IMR-90 (cell line): ENCODE measurements at regions not wholly inside any gene's neighbourhood (a gene's known extent, or its start where the extent isn't known, plus 50 kb on each side); places are given as distances from the start of the nearest gene placed in this dataset.

Experiments used
- ATAC-seq: fragments of 200-7000 bp; cut with Tn5 transposase; 2 replicates; pipeline ENCODE4 v1.9.1; 2020; ENCODE audit warnings: low read depth, mild to moderate bottlenecking, moderate library complexity
- BruUV-seq: library from RNA; stranded (reverse); fragments of 400-500 nt; replicated peaks from 2 replicates; lab custom pipeline; 2021; lab: Mats Ljungman, UMichigan
- CTCF ChIA-PET: fragments of 300-600 bp; formaldehyde crosslinking; extraction: SDS; loops from one replicate; lab custom pipeline; 2021; ENCODE audit warnings: antibody characterized with exemption; lab: Yijun Ruan, JAX
- POLR2A ChIA-PET: fragments of 300-600 bp; sonication (Branson Sonifier 250); formaldehyde crosslinking; loops from one replicate; lab custom pipeline; 2022; ENCODE audit warnings: antibody characterized with exemption; ENCODE audit not compliant: unreplicated experiment; lab: Charles Lee
- DNase-seq: peaks from one replicate; pipeline ENCODE4 v3.0.0; 2013
- H2AFZ ChIP-seq: replicated peaks from 2 replicates; pipeline ENCODE3; 2013; ENCODE audit warnings: low read length, mild to moderate bottlenecking; ENCODE audit not compliant: poor library complexity
- H2AK5ac ChIP-seq: 2 replicates; pipeline ENCODE4 v1.6.1; 2013; ENCODE audit warnings: low read depth, low read length, inconsistent platforms
- H2AK9ac ChIP-seq: replicated peaks from 2 replicates; pipeline ENCODE3; 2013; ENCODE audit warnings: mild to moderate bottlenecking, low read depth, low read length, moderate library complexity; ENCODE audit not compliant: poor library complexity
- H2BK120ac ChIP-seq: 2 replicates; pipeline ENCODE4 v1.6.1; 2013; ENCODE audit warnings: low read depth, low read length, inconsistent platforms
- H2BK15ac ChIP-seq: 3 replicates; pipeline ENCODE4 v1.6.1; 2013; ENCODE audit warnings: low read depth, low read length, inconsistent platforms
- H2BK20ac ChIP-seq: 2 replicates; pipeline ENCODE4 v1.6.1; 2013; ENCODE audit warnings: low read depth, mild to moderate bottlenecking, inconsistent platforms, low read length, moderate library complexity
- H2BK5ac ChIP-seq: 2 replicates; pipeline ENCODE4 v1.6.1; 2013; ENCODE audit warnings: mild to moderate bottlenecking, low read depth, low read length, inconsistent platforms; ENCODE audit not compliant: poor library complexity, severe bottlenecking
- H3K14ac ChIP-seq: replicated peaks from 2 replicates; pipeline ENCODE4 v1.6.1; 2013; ENCODE audit warnings: low read depth, low read length, inconsistent platforms
- H3K18ac ChIP-seq: 2 replicates; pipeline ENCODE4 v1.6.1; 2013; ENCODE audit warnings: low read depth, low read length, control low read depth
- H3K23ac ChIP-seq: 2 replicates; pipeline ENCODE4 v1.6.1; 2013; ENCODE audit warnings: low read depth, low read length, inconsistent platforms
- H3K27ac ChIP-seq: 2 replicates; pipeline ENCODE4 v1.5.1; 2013; ENCODE audit warnings: mild to moderate bottlenecking, control low read depth, low read length; ENCODE audit not compliant: insufficient read depth
- H3K27me3 ChIP-seq: 2 replicates; pipeline ENCODE4 v1.6.1; 2013; ENCODE audit warnings: low read length; ENCODE audit not compliant: control insufficient read depth, insufficient read depth
- H3K36me3 ChIP-seq: 2 replicates; pipeline ENCODE4 v1.6.1; 2013; ENCODE audit warnings: low read length, mixed read lengths; ENCODE audit not compliant: control insufficient read depth, insufficient read depth
- H3K4ac ChIP-seq: 2 replicates; pipeline ENCODE4 v1.6.1; 2013; ENCODE audit warnings: low read depth, low read length, inconsistent platforms
- H3K4me1 ChIP-seq: 2 replicates; pipeline ENCODE4 v1.6.1; 2013; ENCODE audit warnings: low read length, mixed read lengths; ENCODE audit not compliant: control insufficient read depth, insufficient read depth
- H3K4me2 ChIP-seq: 2 replicates; pipeline ENCODE4 v1.6.1; 2013; ENCODE audit warnings: low read depth, mild to moderate bottlenecking, control low read depth, low read length, moderate library complexity
- H3K4me3 ChIP-seq: 2 replicates; pipeline ENCODE4 v1.5.1; 2013; ENCODE audit warnings: low read depth, mild to moderate bottlenecking, control low read depth, low read length, moderate library complexity; ENCODE audit not compliant: insufficient read depth
- H3K56ac ChIP-seq: 2 replicates; pipeline ENCODE4 v1.6.1; 2013; ENCODE audit warnings: low read length, inconsistent platforms; ENCODE audit not compliant: insufficient read depth; ENCODE audit errors: extremely low read depth
- H3K79me1 ChIP-seq, 2 experiments: 2 replicates each; pipeline ENCODE4 v1.6.1; 2013; ENCODE audit warnings: low read length in 2 of 2, inconsistent platforms in 1 of 2, low read depth in 1 of 2
- H3K9ac ChIP-seq: 2 replicates; pipeline ENCODE4 v1.6.1; 2013; ENCODE audit warnings: low read depth, low read length, control low read depth
- H3K9me1 ChIP-seq: 2 replicates; pipeline ENCODE4 v1.6.1; 2013; ENCODE audit warnings: low read length, inconsistent platforms; ENCODE audit not compliant: insufficient read depth
- H3K9me3 ChIP-seq: 2 replicates; pipeline ENCODE4 v1.6.1; 2013; ENCODE audit warnings: low read length; ENCODE audit not compliant: control insufficient read depth, insufficient read depth
- H4K20me1 ChIP-seq: 2 replicates; pipeline ENCODE4 v1.6.1; 2013; ENCODE audit warnings: low read length, inconsistent platforms; ENCODE audit not compliant: insufficient read depth
- H4K5ac ChIP-seq: 2 replicates; pipeline ENCODE4 v1.6.1; 2013; ENCODE audit warnings: mild to moderate bottlenecking, low read depth, low read length, control low read depth
- H4K8ac ChIP-seq, 2 experiments: 2 replicates each; pipeline ENCODE4 v1.6.1; 2013; ENCODE audit warnings: low read depth in 2 of 2, low read length in 2 of 2, control low read depth in 1 of 2, inconsistent platforms in 1 of 2
- H4K91ac ChIP-seq: 2 replicates; pipeline ENCODE4 v1.6.1; 2013; ENCODE audit warnings: low read depth, low read length, inconsistent platforms; ENCODE audit not compliant: insufficient read depth
- BHLHE40 ChIP-seq: fragments of 150-350 bp; IDR thresholded peaks from 2 replicates; pipeline ENCODE4 v1.6.1; 2016; ENCODE audit warnings: mild to moderate bottlenecking, low read depth, low read length
- CEBPB ChIP-seq: IDR thresholded peaks from 2 replicates; pipeline ENCODE4 v1.6.1; 2012; ENCODE audit warnings: low read depth, low read length, improper control_type of control experiment
- CHD1 ChIP-seq: IDR thresholded peaks from 2 replicates; pipeline ENCODE4 v1.6.1; 2012; ENCODE audit warnings: low read depth, low read length, improper control_type of control experiment
- CTCF ChIP-seq: conservative IDR thresholded peaks from 2 replicates; pipeline ENCODE4 v1.5.1; 2012; ENCODE audit warnings: mild to moderate bottlenecking, low read depth, low read length, improper control_type of control experiment
- ELK1 ChIP-seq: fragments of 150-350 bp; IDR thresholded peaks from 2 replicates; pipeline ENCODE4 v1.6.1; 2016; ENCODE audit warnings: low read depth, mild to moderate bottlenecking, low read length, moderate library complexity, borderline replicate concordance
- FOS ChIP-seq: fragments of 150-350 bp; IDR thresholded peaks from 2 replicates; pipeline ENCODE4 v1.6.1; 2016; ENCODE audit warnings: low read depth, low read length
- MAFK ChIP-seq: IDR thresholded peaks from 2 replicates; pipeline ENCODE4 v1.6.1; 2012; ENCODE audit warnings: low read depth, low read length, improper control_type of control experiment
- MAZ ChIP-seq: IDR thresholded peaks from 2 replicates; pipeline ENCODE4 v1.6.1; 2012; ENCODE audit warnings: low read depth, mild to moderate bottlenecking, low read length, improper control_type of control experiment, moderate library complexity, borderline replicate concordance
- MXI1 ChIP-seq: IDR thresholded peaks from 2 replicates; pipeline ENCODE4 v1.6.1; 2012; ENCODE audit warnings: low read depth, mild to moderate bottlenecking, low read length, moderate library complexity, borderline replicate concordance
- NFE2L2 ChIP-seq: fragments of 150-350 bp; IDR thresholded peaks from 2 replicates; pipeline ENCODE4 v1.6.1; 2016; ENCODE audit warnings: low read depth, mild to moderate bottlenecking, low read length
- POLR2A ChIP-seq: IDR thresholded peaks from 2 replicates; pipeline ENCODE4 v1.6.1; 2012; ENCODE audit warnings: mild to moderate bottlenecking, low read depth, low read length
- RAD21 ChIP-seq: IDR thresholded peaks from 2 replicates; pipeline ENCODE4 v1.6.1; 2012; ENCODE audit warnings: low read length, improper control_type of control experiment
- RCOR1 ChIP-seq: IDR thresholded peaks from 2 replicates; pipeline ENCODE4 v1.6.1; 2012; ENCODE audit warnings: mild to moderate bottlenecking, low read length, improper control_type of control experiment; ENCODE audit not compliant: insufficient replicate concordance
- RFX5 ChIP-seq: IDR thresholded peaks from 2 replicates; pipeline ENCODE4 v1.8.0; 2012; ENCODE audit warnings: low read depth, mild to moderate bottlenecking, low read length, moderate library complexity
- WGBS, 2 experiments: methylation state at CpG; one replicate each; pipeline versions ENCODE4 v1.1.5 to v1.1.7; 2013; ENCODE audit warnings: missing lambda C conversion rate in 2 of 2; ENCODE audit not compliant: insufficient read length in 1 of 2; ENCODE audit errors: extremely low coverage in 2 of 2; 5-methylcytosine and 5-hydroxymethylcytosine counted together
- dilution Hi-C: fragments of 300-500 bp; cut with HindIII; formaldehyde crosslinking; loops from one replicate; pipeline ENCODE4 v1.14.3; 2018; ENCODE audit warnings: low sequenced_read_pairs; ENCODE audit not compliant: unreplicated experiment
- in situ Hi-C: fragments of 300-500 bp; cut with MboI; formaldehyde crosslinking; loops from 3 replicates; pipeline ENCODE4 v1.14.3; 2019; ENCODE audit warnings: low sequenced_read_pairs, inconsistent platforms, mixed read lengths
- intact Hi-C: fragments of 100-400 bp; cut with micrococcal nuclease; formaldehyde crosslinking; loops from 2 replicates; pipeline ENCODE4 v1.10.0; 2022

- Histone ChIP-seq H2BK120ac (no peak overlapping the region), H3K9ac (no peak overlapping the region), H4K20me1 (no peaks in the 10 kb centered on the region), H3K18ac (no peak overlapping the region), H3K4me2 (no peak overlapping the region), H2BK5ac (no peak overlapping the region), H3K14ac (no peak overlapping the region), H3K4me1 (no peaks in the 10 kb centered on the region), H2BK15ac (no peak overlapping the region), H3K9me3 (peaks cover 9% of the 10 kb centered on the region), H3K79me1 (no peaks in the 10 kb centered on the region), H3K4me3 (no peak overlapping the region), H3K27me3 (no peaks in the 10 kb centered on the region), H2AFZ (no peak overlapping the region), H3K56ac (no peak overlapping the region), H2BK20ac (no peak overlapping the region), H2AK5ac (no peak overlapping the region), H4K5ac (no peak overlapping the region), H3K9me1 (no peaks in the 10 kb centered on the region), H3K23ac (no peak overlapping the region), H2AK9ac (no peak overlapping the region), H4K91ac (no peak overlapping the region), H3K27ac (no peak overlapping the region), H3K36me3 (no peaks in the 10 kb centered on the region), H3K4ac (no peak overlapping the region), H4K8ac (no peak overlapping the region)
- DNase-seq (no peak), ATAC-seq (no peak)
- POLR2A ChIA-PET: no interaction called here
- TF ChIP-seq RFX5 (no peak), FOS (no peak), RAD21 (no peak), CHD1 (no peak), BHLHE40 (no peak), CTCF (no peak), POLR2A (no peak), MXI1 (no peak), MAZ (no peak), CEBPB (no peak), MAFK (no peak), NFE2L2 (no peak), ELK1 (no peak), RCOR1 (no peak)
- in situ Hi-C loops (no loop called here), intact Hi-C loops (no loop called here), dilution Hi-C loops (no loop called here)
- CTCF ChIA-PET: interaction anchor here (0.7 kb wide), 1 partner anchor 25 kb away, joined by 3 read pairs; no protein-coding TSS in a partner anchor
- BruUV-seq: no TSS peak
- 76% methylated on average over 2 of the region's 4 CpGs; no CpG with 5 or more reads in 1 of the 2 experiments for WGBS, 2 experiments
These were observed 267.3 kb downstream of the LRATD1 start for GRCh38 chr2:14899621-14900414.
